HG03060 (cell line): ENCODE measurements at regions not wholly inside any gene's neighbourhood (a gene's known extent, or its start where the extent isn't known, plus 50 kb on each side); places are given as distances from the start of the nearest gene placed in this dataset.
"Not testable (repeated sequence)": the region's sequence is repeated elsewhere in the genome, so short reads cannot be mapped to it uniquely, and the experiment has no call there.

Experiments
- ATAC-seq: cut with Tn5 transposase; IDR thresholded peaks from one replicate; pipeline ENCODE4 v1.9.1; 2021; ENCODE audit warnings: low read depth, moderate number of reproducible peaks; ENCODE audit not compliant: unreplicated experiment

- not testable (repeated sequence) for ATAC-seq
These were observed 676.4 kb upstream of the ZNF337 start for GRCh38 chr20:26373066-26373465.

GRCh38 chr20:26354511-26354910, 657.9 kb upstream of the ZNF337 start:
- ATAC-seq, result no peak

GRCh38 chr20:26347396-26347795, 650.7 kb upstream of the ZNF337 start:
- no peak for ATAC-seq

DNA sequence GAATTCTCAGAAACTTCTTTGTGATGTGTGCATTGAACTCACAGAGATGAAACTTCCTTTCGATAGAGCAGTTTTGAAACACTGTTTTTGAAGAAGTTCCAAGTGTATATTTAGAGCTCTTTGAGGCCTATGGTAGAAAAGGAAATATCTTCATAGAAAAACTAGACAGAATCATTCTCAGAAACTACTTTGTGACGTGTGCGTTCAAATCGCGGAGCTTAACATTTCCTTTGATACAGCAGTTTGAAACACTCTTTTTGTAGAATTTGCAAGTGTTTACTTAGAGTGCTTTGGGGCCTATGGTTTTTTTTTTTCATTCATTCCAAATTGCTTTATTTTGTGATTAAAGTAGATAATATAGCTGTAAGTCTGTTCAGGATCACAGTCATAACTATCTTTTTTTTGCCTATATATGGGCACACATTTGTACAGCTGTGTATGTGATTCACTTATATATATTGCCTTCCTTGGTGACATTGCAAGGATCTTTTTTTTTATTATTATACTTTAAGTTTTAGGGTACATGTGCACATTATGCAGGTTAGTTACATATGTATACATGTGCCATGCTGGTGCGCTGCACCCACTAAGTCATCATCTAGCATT, 643.9 kb upstream of the ZNF337 start:
- not testable (repeated sequence) for ATAC-seq

GRCh38 chr20:26324177-26324576, 627.5 kb upstream of the ZNF337 start:
- no peak for ATAC-seq

DNA sequence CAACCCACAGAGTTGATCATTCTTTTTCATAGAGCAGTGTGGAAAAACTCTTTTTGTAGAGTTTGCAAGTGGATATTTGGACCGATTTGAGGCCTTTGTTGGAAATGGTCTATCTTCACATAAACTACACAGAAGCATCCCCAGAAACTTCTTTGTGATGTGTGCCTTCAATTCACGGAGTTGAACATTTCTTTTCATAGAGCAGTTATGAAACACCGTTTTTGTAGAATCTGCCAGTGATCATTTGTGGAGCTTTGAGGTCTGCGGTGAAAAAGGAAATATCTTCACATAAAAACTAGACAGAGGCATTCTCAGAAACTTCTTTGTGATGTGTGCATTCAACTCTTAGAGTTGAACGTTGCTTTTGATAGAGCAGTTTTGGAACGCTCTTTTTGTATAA, 618.4 kb upstream of the ZNF337 start:
- no peak for ATAC-seq

GRCh38 chr20:26309720-26310119, 613.1 kb upstream of the ZNF337 start:
- not testable (repeated sequence) for ATAC-seq

- no peak for ATAC-seq
These were observed 612.3 kb upstream of the ZNF337 start for GRCh38 chr20:26308961-26309360.

- ATAC-seq, result no peak
These were observed 598.4 kb upstream of the ZNF337 start for GRCh38 chr20:26295006-26295405.

DNA sequence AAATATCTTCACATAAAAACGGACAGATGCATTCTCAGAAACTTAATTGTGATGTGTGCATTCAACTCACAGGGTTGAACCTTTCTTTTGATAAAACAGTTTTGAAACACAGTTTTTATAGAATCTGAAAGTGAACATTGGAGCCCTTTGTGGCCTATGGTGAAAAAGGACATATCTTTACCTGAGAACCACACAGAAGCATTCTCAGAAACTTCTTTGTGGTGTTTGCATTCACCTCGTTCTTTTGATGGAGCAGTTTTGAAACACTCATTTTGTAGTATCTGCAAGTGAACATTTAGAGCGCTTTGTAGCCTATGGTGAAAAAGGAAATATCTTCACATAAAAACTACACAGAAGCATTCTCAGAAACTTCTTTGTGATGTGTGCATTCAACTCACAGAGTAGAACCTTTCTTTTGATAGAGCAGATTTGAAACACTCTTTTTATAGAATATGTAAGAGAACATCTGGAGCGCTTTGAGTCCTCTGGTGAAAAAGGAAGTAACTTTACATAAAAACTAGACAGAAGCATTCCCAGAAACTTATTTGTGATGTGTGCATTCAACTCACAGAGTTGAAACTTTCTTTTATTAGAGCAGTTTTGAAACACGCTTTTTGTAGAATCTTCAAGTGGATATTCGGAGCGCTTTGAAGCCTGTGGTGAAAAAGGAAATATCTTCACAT, 591.9 kb upstream of the ZNF337 start:
- ATAC-seq, result not testable (repeated sequence)

DNA sequence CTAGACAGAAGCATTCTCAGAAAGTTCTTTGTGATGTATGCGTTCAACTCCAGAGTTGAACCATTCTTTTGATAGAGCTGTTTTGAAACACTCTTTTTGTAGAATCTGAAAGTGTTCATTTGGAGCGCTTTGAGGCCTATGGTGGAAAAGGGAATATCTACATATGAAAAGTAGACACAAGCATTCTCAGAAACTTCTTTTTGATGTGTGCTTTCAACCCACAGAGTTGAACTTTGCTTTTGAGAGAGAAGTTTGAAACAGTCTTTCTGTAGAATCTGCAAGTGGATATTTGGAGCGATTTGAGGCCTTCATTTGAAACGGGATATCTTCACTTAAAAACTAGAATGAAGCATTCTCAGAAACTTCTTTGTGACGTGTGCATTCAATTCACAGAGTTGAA, 582.6 kb upstream of the ZNF337 start:
- ATAC-seq, result no peak

GRCh38 chr20:26277339-26277738, 580.7 kb upstream of the ZNF337 start:
- no peak for ATAC-seq

GRCh38 chr20:26276554-26277210, 580.0 kb upstream of the ZNF337 start:
- ATAC-seq, result no peak

DNA sequence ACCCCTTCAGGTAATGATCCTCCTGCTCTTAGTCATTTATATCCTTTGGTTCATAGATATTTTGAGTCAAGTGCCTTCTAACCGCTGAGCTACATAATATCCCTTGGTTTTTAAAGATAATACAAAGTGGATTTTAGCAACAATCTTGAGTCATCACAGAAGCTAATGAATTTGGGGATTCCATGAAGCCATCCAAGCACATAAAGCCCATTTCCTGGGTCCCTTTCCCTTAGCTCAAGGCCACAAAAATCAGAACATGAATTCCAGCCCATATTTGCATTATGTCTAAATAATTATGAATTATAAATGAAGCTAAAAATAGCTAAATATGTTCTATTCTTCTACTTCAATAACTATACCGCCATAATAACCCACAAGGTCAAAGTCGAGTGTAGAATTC, 572.1 kb upstream of the ZNF337 start:
- not testable (repeated sequence) for ATAC-seq

- ATAC-seq, result not testable (repeated sequence)
These were observed 564.3 kb upstream of the ZNF337 start for GRCh38 chr20:26260925-26261324.

DNA sequence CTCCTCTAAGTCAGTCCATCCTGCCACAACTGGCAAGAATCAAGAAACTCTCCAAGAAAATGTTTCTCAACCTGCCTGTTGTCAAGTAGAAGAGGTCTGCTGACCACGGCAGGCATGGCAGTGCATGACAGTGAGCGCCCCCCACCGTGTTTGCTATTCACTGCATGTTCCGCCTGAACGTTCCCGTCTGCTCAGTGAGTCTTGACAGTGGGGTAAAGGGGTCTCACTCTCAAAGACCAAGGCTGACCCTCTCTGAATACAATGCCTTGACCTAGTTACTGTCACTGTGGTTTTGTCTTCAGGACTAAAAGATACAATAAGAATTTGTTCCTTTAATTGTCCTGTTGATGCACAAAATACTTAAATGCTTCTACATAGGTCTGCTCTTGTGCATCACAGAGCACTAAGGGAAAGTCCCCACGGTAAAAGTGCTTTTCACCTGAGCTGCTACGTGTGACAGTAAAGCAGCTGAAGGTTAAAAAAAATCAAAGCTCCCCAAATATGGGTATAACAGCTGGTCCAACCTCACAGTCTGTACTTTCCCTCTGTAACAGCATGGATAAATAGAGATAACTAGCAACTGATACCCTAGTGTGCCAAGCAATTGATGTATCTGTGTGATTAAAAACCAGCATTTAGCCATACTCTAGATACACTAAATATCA, 555.8 kb upstream of the ZNF337 start:
- ATAC-seq, result not testable (repeated sequence)

GRCh38 chr20:26251376-26251775, 554.7 kb upstream of the ZNF337 start:
- not testable (repeated sequence) for ATAC-seq

- ATAC-seq, result not testable (repeated sequence)
These were observed 553.8 kb upstream of the ZNF337 start for GRCh38 chr20:26250249-26251114.

DNA sequence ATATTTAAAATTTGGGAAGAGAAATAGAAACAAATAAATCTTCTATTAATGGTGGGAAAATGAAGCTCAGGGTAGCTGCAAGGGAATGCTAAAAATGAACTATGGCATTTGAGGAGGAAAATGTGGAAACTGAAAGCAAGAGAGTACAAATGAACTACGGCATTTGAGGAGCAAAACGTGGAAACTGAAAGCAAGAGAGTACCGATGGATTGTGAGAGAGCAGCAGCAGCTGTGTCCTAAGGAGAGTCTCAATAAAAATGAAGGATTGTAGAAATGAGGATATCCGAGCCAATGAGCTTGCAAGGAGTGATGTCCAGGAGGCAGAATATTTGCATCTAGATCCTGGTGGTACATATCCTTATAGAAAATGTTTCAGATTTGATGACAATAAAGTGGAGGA, 547.1 kb upstream of the ZNF337 start:
- ATAC-seq, result no peak

DNA sequence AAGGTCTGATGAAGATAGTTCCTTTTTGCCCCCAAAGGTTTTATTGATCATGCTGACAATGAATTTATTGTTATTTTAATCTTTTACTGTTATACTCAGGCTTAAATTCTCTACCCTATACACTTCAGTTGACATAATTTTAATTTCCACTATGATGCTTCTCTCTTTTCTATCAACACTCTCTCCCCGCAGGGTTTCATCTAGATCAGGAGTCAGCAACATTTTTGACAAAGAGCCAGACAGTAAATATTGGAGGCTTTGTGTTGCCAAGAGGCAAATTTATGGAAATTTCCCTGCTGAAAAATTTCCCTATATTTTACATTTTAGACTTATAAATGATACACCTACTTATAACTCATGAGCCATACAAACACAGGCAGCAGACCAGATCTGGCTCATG, 524.0 kb upstream of the ZNF337 start:
- not testable (repeated sequence) for ATAC-seq
